Endothelial cell of umbilical vein (primary cell): ENCODE measurements at regions not wholly inside any gene's neighbourhood (a gene's known extent, or its start where the extent isn't known, plus 50 kb on each side); places are given as distances from the start of the nearest gene placed in this dataset.

Experiments used
- BruUV-seq: library from RNA; stranded (reverse); fragments of 400-500 nt; replicated peaks from 2 replicates; lab custom pipeline; 2021; lab: Mats Ljungman, UMichigan
- CTCF ChIA-PET: fragments of 300-600, 350-600 bp; sonication (Branson Sonifier 250); formaldehyde crosslinking; loops from one replicate; lab custom pipeline; 2021; ENCODE audit warnings: antibody characterized with exemption, inconsistent platforms; lab: Charles Lee
- POLR2A ChIA-PET: fragments of 300-600, 350-600 bp; sonication (Branson Sonifier 250); formaldehyde crosslinking; loops from one replicate; lab custom pipeline; 2021; ENCODE audit warnings: antibody characterized with exemption, inconsistent platforms; lab: Charles Lee
- DNase-seq: peaks from one replicate; pipeline ENCODE4 v3.0.0-alpha.2; 2011; ENCODE audit warnings: low read depth, low spot score
- FAIRE-seq: peaks from 2 replicates; lab custom pipeline; 2011; peaks lifted over from hg19 to GRCh38; lab: Jason Lieb, UNC
- H2AFZ ChIP-seq: 2 replicates; pipeline ENCODE4 v1.6.0; 2012; ENCODE audit warnings: low read depth, low read length, control low read depth, inconsistent platforms
- H3K27ac ChIP-seq: 2 replicates; pipeline ENCODE4 v1.5.1; 2011; ENCODE audit warnings: low read depth, mild to moderate bottlenecking, control low read depth, low read length, moderate library complexity; ENCODE audit not compliant: insufficient read depth
- H3K27me3 ChIP-seq, 2 experiments: 2 replicates each; pipeline versions ENCODE4 v1.6.0 to v1.6.1; 2011; ENCODE audit warnings: low read length in 2 of 2, mixed read lengths in 1 of 2; ENCODE audit not compliant: control insufficient read depth in 2 of 2, insufficient read depth in 2 of 2
- H3K36me3 ChIP-seq, 2 experiments: 2 replicates in 1 of 2; 3 replicates in 1 of 2; pipeline ENCODE4 v1.5.1; 2011; ENCODE audit warnings: low read length in 2 of 2, mild to moderate bottlenecking in 1 of 2, moderate library complexity in 1 of 2; ENCODE audit not compliant: control insufficient read depth in 2 of 2, insufficient read depth in 2 of 2; ENCODE audit errors: extremely low read depth in 1 of 2
- H3K4me1 ChIP-seq: 3 replicates; pipeline ENCODE4 v1.5.1; 2011; ENCODE audit warnings: mild to moderate bottlenecking, low read length; ENCODE audit not compliant: control insufficient read depth, insufficient read depth; ENCODE audit errors: extremely low read depth
- H3K4me2 ChIP-seq: 2 replicates; pipeline ENCODE4 v1.6.1; 2011; ENCODE audit warnings: low read length, control low read depth, mixed read lengths; ENCODE audit not compliant: insufficient read depth
- H3K4me3 ChIP-seq, 3 experiments: fragments of 200-600 bp in 1 of 3; sonication (generic), shearing (Covaris generic) in 1 of 3; replicated peaks in 1 of 3; 2 replicates each; pipeline ENCODE4 v1.5.1; 2011 to 2016; ENCODE audit warnings: control low read depth in 3 of 3, low read length in 3 of 3, mild to moderate bottlenecking in 2 of 3, inconsistent platforms in 1 of 3, low read depth in 1 of 3, moderate library complexity in 1 of 3; ENCODE audit not compliant: insufficient read depth in 1 of 3
- H3K79me2 ChIP-seq: 2 replicates; pipeline ENCODE4 v1.6.0; 2012; ENCODE audit warnings: low read length, inconsistent platforms; ENCODE audit not compliant: control insufficient read depth, insufficient read depth
- H3K9ac ChIP-seq: replicated peaks from 2 replicates; pipeline ENCODE3; 2011; ENCODE audit warnings: low read length, control low read depth; ENCODE audit not compliant: insufficient read depth; ENCODE audit errors: extremely low read depth
- H3K9me1 ChIP-seq: replicated peaks from 3 replicates; pipeline ENCODE4 v1.6.0; 2011; ENCODE audit warnings: mild to moderate bottlenecking, low read length; ENCODE audit not compliant: control insufficient read depth, insufficient read depth; ENCODE audit errors: extremely low read depth
- H3K9me3 ChIP-seq: replicated peaks from 2 replicates; pipeline ENCODE4 v1.5.1; 2012; ENCODE audit warnings: low read length, inconsistent platforms; ENCODE audit not compliant: control insufficient read depth, insufficient read depth
- H4K20me1 ChIP-seq: replicated peaks from 2 replicates; pipeline ENCODE3; 2011; ENCODE audit warnings: mild to moderate bottlenecking, low read length; ENCODE audit not compliant: control insufficient read depth, insufficient read depth; ENCODE audit errors: extremely low read depth
- CTCF ChIP-seq, 2 donors: IDR thresholded peaks; 1 replicate in 1 of 2; 2 replicates in 1 of 2; pipeline ENCODE4 v1.5.1; 2011; ENCODE audit warnings: low read length in 2 of 2, mild to moderate bottlenecking in 2 of 2, moderate library complexity in 2 of 2, control low read depth in 1 of 2, inconsistent platforms in 1 of 2, low read depth in 1 of 2; ENCODE audit not compliant: insufficient read depth in 1 of 2; ENCODE audit errors: extremely low read depth in 1 of 2
- EZH2 ChIP-seq: IDR thresholded peaks from 2 replicates; pipeline ENCODE4 v1.6.1; 2012; ENCODE audit warnings: borderline replicate concordance, low read depth, mild to moderate bottlenecking, moderate library complexity, low read length, inconsistent platforms; ENCODE audit not compliant: severe bottlenecking
- FOS ChIP-seq: IDR thresholded peaks from 2 replicates; pipeline ENCODE4 v1.6.1; 2011; ENCODE audit warnings: mild to moderate bottlenecking, low read length, moderate library complexity, borderline replicate concordance; ENCODE audit not compliant: insufficient read depth
- GATA2 ChIP-seq: IDR thresholded peaks from 2 replicates; pipeline ENCODE4 v1.7.0; 2011; ENCODE audit warnings: low read depth, mild to moderate bottlenecking, moderate library complexity, mixed read lengths, low read length; ENCODE audit not compliant: insufficient read length, insufficient read depth
- JUN ChIP-seq: IDR thresholded peaks from 2 replicates; pipeline ENCODE4 v1.6.1; 2011; ENCODE audit warnings: borderline replicate concordance, low read depth; ENCODE audit not compliant: insufficient read length, insufficient read depth
- MAX ChIP-seq: IDR thresholded peaks from 2 replicates; pipeline ENCODE4 v1.6.1; 2011; ENCODE audit not compliant: insufficient read depth, insufficient read length
- MYC ChIP-seq: IDR thresholded peaks from one replicate; pipeline ENCODE4 v1.6.1; 2011; ENCODE audit warnings: mild to moderate bottlenecking, low read depth, low read length
- POLR2A ChIP-seq: IDR thresholded peaks from 2 replicates; pipeline ENCODE4 v1.6.1; 2012; ENCODE audit warnings: low read depth, mild to moderate bottlenecking, control low read depth, low read length
- POLR2AphosphoS5 ChIP-seq: IDR thresholded peaks from 2 replicates; pipeline ENCODE4 v1.6.1; 2012; ENCODE audit warnings: low read depth, mild to moderate bottlenecking, control low read depth, low read length, moderate library complexity; ENCODE audit not compliant: insufficient read depth
- dilution Hi-C: fragments of 300-500 bp; cut with MboI; formaldehyde crosslinking; loops from one replicate; pipeline ENCODE4 v1.15.0; 2019; ENCODE audit warnings: low sequenced_read_pairs; ENCODE audit not compliant: extremely low pct_ligation_motif_present
- intact Hi-C: fragments of 100-400 bp; cut with micrococcal nuclease; formaldehyde crosslinking; loops from one replicate; pipeline ENCODE4 v1.10.0; 2022

GRCh38 chr10:107899502-107900062, 735.1 kb upstream of the SORCS1 start:
- Histone ChIP-seq H3K4me3 (no peak overlapping the region), H3K79me2 (no peaks in the 10 kb centered on the region), H4K20me1 (no peaks in the 10 kb centered on the region), H3K27me3 (no peaks in the 10 kb centered on the region), H3K9me1 (no peaks in the 10 kb centered on the region), H3K27ac (no peak overlapping the region), H3K36me3 (no peaks in the 10 kb centered on the region), H2AFZ (no peak overlapping the region), H3K9ac (no peak overlapping the region), H3K4me1 (no peaks in the 10 kb centered on the region), H3K4me2 (no peak overlapping the region), H3K9me3 (peaks cover 2% of the 10 kb centered on the region)
- no peak for FAIRE-seq
- DNase-seq: no peak
- ChIA-PET POLR2A (no interaction called here), CTCF (no interaction called here)
- dilution Hi-C loops (no loop called here), intact Hi-C loops (no loop called here)
- no peak for TF ChIP-seq CTCF (IDR thresholded peaks at IDR 0.05; ENCODE audit: extremely low read depth in 1 of 2, insufficient read depth in 1 of 2, low read depth in 1 of 2, low read length in 2 of 2)
- no peak for TF ChIP-seq MYC
- no peak for TF ChIP-seq POLR2A
- no peak for TF ChIP-seq MAX
- TF ChIP-seq GATA2: no peak
- TF ChIP-seq POLR2AphosphoS5: no peak
- TF ChIP-seq JUN: no peak
- TF ChIP-seq EZH2: no peak
- TF ChIP-seq FOS: no peak
- BruUV-seq: no TSS peak
